Activated CD8-positive, alpha-beta memory T cell treated with anti-CD3 and anti-CD28 coated beads, Interleukin-2, amount 10 ng/mL, durations not matched to agents 7 days and 5 days (primary cell): ENCODE measurements at regions not wholly inside any gene's neighbourhood (a gene's known extent, or its start where the extent isn't known, plus 50 kb on each side); places are given as distances from the start of the nearest gene placed in this dataset.

ENCODE experiments used
- ATAC-seq: fragments of 150-1000 bp; cut with Tn5 transposase; one replicate; pipeline ENCODE4 v1.10.0; 2021; ENCODE audit warnings: moderate library complexity
- CTCF ChIA-PET: fragments of 350-600 bp; sonication (Branson Sonifier 250); formaldehyde crosslinking; loops from one replicate; lab custom pipeline; 2021; ENCODE audit warnings: antibody characterized with exemption; lab: Charles Lee
- DNase-seq: peaks from one replicate; pipeline ENCODE4 v3.0.0-alpha.2; 2020
- H3K27ac Mint-ChIP-seq: one replicate; pipeline ENCODE4 v1.8.0; 2021; ENCODE audit warnings: mild to moderate bottlenecking, mixed read lengths
- H3K27me3 Mint-ChIP-seq: one replicate; pipeline ENCODE4 v1.8.0; 2021; ENCODE audit warnings: mixed read lengths
- H3K36me3 Mint-ChIP-seq: one replicate; pipeline ENCODE4 v1.8.0; 2021; ENCODE audit warnings: mild to moderate bottlenecking, mixed read lengths
- H3K4me1 Mint-ChIP-seq: one replicate; pipeline ENCODE4 v1.8.0; 2021; ENCODE audit warnings: mixed read lengths
- H3K4me3 Mint-ChIP-seq: one replicate; pipeline ENCODE4 v1.8.0; 2021; ENCODE audit warnings: mild to moderate bottlenecking, moderate library complexity, mixed read lengths
- H3K9me3 Mint-ChIP-seq: one replicate; pipeline ENCODE4 v1.8.0; 2022; ENCODE audit warnings: low read depth, mixed read lengths

- no peak overlapping the region for H3K4me3 Mint-ChIP-seq
- H3K9me3 Mint-ChIP-seq: no peaks in the 10 kb centered on the region
- CTCF ChIA-PET: interaction anchor here (1.0 kb wide), 1 partner anchor 155 kb away, joined by 3 read pairs; the partner anchor contains the start of gene CEBPB
- no peaks in the 10 kb centered on the region for H3K36me3 Mint-ChIP-seq
- peaks cover 7% of the 10 kb centered on the region for H3K27me3 Mint-ChIP-seq
- H3K4me1 Mint-ChIP-seq: peaks cover 48% of the 10 kb centered on the region
- H3K27ac Mint-ChIP-seq: no peak overlapping the region
- ATAC-seq: no peak
- DNase-seq: no peak
Observed at GRCh38 chr20:50345712-50346373, 155.2 kb downstream of the CEBPB start.

GRCh38 chr20:50346374-50347283 is 156.0 kb downstream of the CEBPB start:
- ATAC-seq: no peak
- CTCF ChIA-PET: interaction anchor here (1.0 to 3.4 kb wide), 3 partner anchors 8 to 155 kb away, joined by 3 to 18 read pairs (median 3); partner anchors contain the start of gene CEBPB
- H3K9me3 Mint-ChIP-seq: no peaks in the 10 kb centered on the region
- DNase-seq: no peak
- peaks cover 7% of the 10 kb centered on the region for H3K27me3 Mint-ChIP-seq
- no peak overlapping the region for H3K4me3 Mint-ChIP-seq
- H3K27ac Mint-ChIP-seq: no peak overlapping the region
- no peaks in the 10 kb centered on the region for H3K36me3 Mint-ChIP-seq
- H3K4me1 Mint-ChIP-seq: peaks cover 51% of the 10 kb centered on the region

- Mint-ChIP-seq H3K27ac (no peak overlapping the region), H3K4me1 (peaks cover 51% of the 10 kb centered on the region), H3K27me3 (peaks cover 12% of the 10 kb centered on the region), H3K36me3 (no peaks in the 10 kb centered on the region), H3K9me3 (no peaks in the 10 kb centered on the region), H3K4me3 (no peak overlapping the region)
- CTCF ChIA-PET: interaction anchor here (1.7 to 3.4 kb wide), 2 partner anchors 9 to 117 kb away, joined by 3 to 18 read pairs; no protein-coding TSS in a partner anchor
- ATAC-seq: no peak
- no peak for DNase-seq
Observed at GRCh38 chr20:50347284-50348063, 156.8 kb downstream of the CEBPB start.

DNA sequence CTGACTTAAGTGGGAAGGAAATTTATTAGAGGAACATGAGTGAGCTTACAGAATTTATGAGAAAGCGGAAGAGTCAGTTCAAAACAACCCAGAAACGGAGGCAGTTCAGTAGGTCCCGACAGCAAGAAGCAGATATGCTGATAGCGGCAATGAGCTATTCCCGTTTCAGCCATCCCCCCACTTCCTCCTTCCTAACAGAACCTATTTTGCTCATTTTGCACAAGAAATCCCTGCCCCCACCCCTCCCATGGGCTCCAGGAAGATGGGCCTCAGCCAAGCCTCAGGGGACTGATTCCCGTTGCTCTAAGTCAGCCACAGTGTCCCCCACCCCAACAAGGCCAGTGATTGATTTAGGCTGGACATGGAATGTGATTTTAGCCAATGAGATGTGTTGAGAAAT is 157.5 kb downstream of the CEBPB start:
- Mint-ChIP-seq H3K4me3 (no peak overlapping the region), H3K27me3 (peaks cover 14% of the 10 kb centered on the region), H3K36me3 (no peaks in the 10 kb centered on the region), H3K4me1 (peaks cover 53% of the 10 kb centered on the region), H3K27ac (no peak overlapping the region), H3K9me3 (no peaks in the 10 kb centered on the region)
- CTCF ChIA-PET: interaction anchor here (1.7 to 3.4 kb wide), 2 partner anchors 9 to 116 kb away, joined by 3 to 18 read pairs; no protein-coding TSS in a partner anchor
- DNase-seq: peak; percentile 37
- ATAC-seq: no peak

DNA sequence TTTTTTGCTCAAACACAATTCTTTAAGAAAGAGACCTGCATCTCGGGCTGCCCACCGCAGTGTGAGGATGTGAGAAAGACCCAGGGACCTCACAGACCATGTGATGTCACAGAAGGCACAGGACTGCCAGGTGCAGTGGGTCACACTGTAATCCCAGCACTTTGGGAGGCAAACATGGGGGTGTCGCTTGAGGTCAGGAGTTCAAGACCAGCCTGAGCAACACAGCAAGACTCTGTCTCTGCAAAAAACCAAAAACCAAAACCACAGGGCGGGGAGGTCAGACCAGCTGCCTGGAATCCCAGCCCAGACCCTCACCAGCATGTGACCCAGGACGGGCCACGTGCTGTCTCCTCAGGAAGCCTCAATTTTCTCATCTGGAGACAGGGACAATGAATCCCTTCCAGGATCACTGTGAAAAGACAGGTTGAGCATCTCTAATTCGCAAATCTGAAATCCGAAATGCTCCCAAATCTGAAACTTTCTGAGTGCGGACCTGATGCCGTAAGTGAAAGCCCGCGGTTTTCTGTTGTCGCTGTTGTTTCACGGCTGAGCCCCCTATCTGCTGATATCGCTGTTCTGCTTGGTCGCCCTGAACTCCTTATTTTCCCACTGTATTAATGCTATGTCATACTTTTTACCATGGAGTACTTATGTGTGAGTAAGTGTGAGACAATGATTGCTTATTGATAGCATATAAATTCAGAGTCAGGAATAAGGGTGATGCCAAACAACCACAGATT is 159.5 kb upstream of the PTPN1 start:
- Mint-ChIP-seq H3K27me3 (peaks cover 20% of the 10 kb centered on the region), H3K36me3 (no peaks in the 10 kb centered on the region), H3K27ac (no peak overlapping the region), H3K4me3 (no peak overlapping the region), H3K4me1 (peaks cover 50% of the 10 kb centered on the region), H3K9me3 (no peaks in the 10 kb centered on the region)
- DNase-seq: peak; percentile 40
- ATAC-seq: no peak
- CTCF ChIA-PET: no interaction called here

DNA sequence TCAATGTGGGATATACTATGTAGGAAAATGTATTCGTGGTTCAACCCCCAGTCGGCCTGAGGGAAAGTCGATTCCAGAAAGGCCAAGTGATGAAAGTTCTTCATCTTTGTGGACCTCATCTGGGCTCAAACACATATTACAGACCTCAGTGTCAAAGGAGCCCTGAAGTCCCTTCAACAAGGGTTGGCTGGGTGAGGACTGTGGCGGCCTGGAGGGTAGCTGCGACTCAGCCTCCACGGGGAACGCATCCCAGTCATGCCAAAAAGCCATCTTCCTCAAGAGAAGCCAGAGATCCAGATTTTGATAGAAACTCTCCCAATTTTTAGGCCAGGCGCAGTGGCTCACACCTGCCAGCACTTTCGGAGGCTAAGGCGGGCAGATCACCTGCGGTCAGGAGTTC is 158.6 kb upstream of the PTPN1 start:
- no peak overlapping the region for H3K4me3 Mint-ChIP-seq
- no peak overlapping the region for H3K27ac Mint-ChIP-seq
- ATAC-seq (no peak), DNase-seq (no peak)
- CTCF ChIA-PET: no interaction called here
- H3K36me3 Mint-ChIP-seq: no peaks in the 10 kb centered on the region
- H3K4me1 Mint-ChIP-seq: peaks cover 44% of the 10 kb centered on the region
- no peaks in the 10 kb centered on the region for H3K9me3 Mint-ChIP-seq
- peaks cover 13% of the 10 kb centered on the region for H3K27me3 Mint-ChIP-seq

GRCh38 chr20:50353289-50353961 is 156.8 kb upstream of the PTPN1 start:
- Mint-ChIP-seq H3K36me3 (no peaks in the 10 kb centered on the region), H3K4me3 (no peak overlapping the region), H3K4me1 (peaks cover 32% of the 10 kb centered on the region), H3K27ac (no peak overlapping the region), H3K9me3 (no peaks in the 10 kb centered on the region), H3K27me3 (peaks cover 17% of the 10 kb centered on the region)
- CTCF ChIA-PET: interaction anchor here (1.2 kb wide), 1 partner anchor 15 kb away, joined by 4 read pairs; no protein-coding TSS in a partner anchor
- DNase-seq (no peak), ATAC-seq (no peak)

DNA sequence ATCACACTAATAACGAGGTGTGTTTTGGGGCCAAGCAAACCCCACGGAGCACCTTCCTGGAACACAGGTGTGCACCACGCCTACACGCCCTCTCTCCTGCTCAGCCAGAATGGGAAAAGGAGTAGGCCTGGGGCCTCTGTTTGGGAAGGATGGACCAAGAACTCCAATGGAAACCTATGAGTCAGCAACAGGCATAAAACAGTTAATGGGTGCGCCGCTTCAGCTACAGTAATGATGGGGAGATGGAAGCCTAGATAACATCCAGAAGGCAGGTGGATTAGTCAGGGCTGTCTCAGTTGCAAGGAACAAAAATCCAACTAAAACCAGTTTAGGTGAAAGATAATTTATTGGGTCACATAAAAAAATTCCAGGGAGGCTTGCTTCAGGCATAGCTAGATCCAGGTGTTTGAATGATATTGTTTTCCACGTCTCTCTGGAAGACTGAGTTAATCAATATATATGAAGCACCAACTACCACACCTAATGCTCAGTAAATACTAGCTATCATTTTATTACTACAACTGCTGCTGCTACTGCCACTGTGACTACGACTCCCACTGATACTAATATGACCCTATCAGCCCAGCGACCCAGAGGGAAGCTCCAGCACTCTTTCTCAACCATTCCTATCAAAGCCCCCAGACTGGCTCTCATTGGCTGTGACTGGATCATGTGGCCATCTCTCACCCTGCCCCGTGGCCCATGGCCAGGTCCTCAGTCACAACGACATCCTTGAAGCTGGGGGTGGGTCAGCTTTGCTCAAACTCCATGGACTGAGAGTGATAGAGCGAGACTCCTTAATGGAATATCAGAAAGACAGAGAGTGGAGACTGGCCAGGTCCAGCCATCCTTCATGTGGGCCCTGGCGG is 155.2 kb upstream of the PTPN1 start:
- no peak overlapping the region for H3K4me3 Mint-ChIP-seq
- peaks cover 22% of the 10 kb centered on the region for H3K27me3 Mint-ChIP-seq
- no peak for ATAC-seq
- no peak for DNase-seq
- H3K9me3 Mint-ChIP-seq: no peaks in the 10 kb centered on the region
- H3K36me3 Mint-ChIP-seq: no peaks in the 10 kb centered on the region
- CTCF ChIA-PET: no interaction called here
- peaks cover 23% of the 10 kb centered on the region for H3K4me1 Mint-ChIP-seq
- H3K27ac Mint-ChIP-seq: no peak overlapping the region

DNA sequence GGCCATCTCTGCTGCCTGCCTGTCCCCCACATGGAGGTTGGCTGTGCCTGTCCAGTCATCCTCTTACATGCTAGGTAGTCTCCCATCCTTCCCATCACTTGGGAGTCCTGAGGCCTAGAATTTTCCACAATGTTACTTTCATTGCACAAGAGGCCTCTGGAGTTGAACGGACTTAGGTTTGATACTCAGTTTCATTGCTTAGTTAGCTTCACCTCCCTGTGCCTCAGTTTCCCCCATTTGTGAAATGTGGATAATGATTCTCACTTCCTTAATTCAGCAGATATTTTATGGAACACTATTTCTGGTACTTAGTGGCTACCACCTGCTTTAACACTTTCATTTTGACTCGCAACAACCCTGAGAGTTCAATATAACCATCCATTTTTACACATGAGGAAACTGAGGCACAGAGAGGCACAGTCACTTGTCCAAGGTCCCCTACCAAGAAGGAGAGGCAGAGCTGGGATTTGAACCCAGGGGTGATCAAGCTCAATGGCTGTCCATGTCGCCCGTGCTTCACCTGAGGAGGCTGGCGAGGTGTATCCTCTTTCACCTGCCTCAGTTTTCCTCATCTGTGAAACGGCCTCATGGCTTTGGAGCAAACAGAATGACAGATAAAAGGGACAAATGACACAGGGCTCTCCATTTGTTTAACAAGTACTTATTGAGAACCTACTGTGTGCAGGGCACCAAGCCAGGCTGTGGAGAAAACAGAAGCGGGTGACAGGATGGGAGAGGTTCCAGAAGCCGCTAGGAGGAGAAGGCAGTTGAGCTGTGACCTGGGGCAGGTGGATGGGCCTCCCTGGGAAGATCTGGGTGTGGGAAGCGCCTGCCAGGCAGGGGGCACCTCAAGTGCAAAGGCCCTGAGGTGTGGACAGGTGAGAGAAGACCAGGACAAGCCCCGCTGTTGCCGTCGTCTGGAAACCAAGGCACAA is 154.3 kb upstream of the PTPN1 start:
- no peak for DNase-seq
- peaks cover 22% of the 10 kb centered on the region for H3K27me3 Mint-ChIP-seq
- CTCF ChIA-PET: no interaction called here
- H3K9me3 Mint-ChIP-seq: no peaks in the 10 kb centered on the region
- H3K27ac Mint-ChIP-seq: no peak overlapping the region
- no peak for ATAC-seq
- no peaks in the 10 kb centered on the region for H3K36me3 Mint-ChIP-seq
- peaks cover 16% of the 10 kb centered on the region for H3K4me1 Mint-ChIP-seq
- H3K4me3 Mint-ChIP-seq: no peak overlapping the region

- Mint-ChIP-seq H3K27me3 (peaks cover 22% of the 10 kb centered on the region), H3K4me3 (no peak overlapping the region), H3K4me1 (peaks cover 13% of the 10 kb centered on the region), H3K36me3 (no peaks in the 10 kb centered on the region), H3K27ac (no peak overlapping the region), H3K9me3 (no peaks in the 10 kb centered on the region)
- DNase-seq (no peak), ATAC-seq (no peak)
- CTCF ChIA-PET: interaction anchor here (0.5 kb wide), 1 partner anchor 566 kb away, joined by 3 read pairs; no protein-coding TSS in a partner anchor
Observed at GRCh38 chr20:50356525-50356885, 153.7 kb upstream of the PTPN1 start.
